ENCODE measurements at regions not wholly inside any gene's neighbourhood (a gene's known extent, or its start where the extent isn't known, plus 50 kb on each side); places are given as distances from the start of the nearest gene placed in this dataset.

GRCh38 chr21:23488245-23488644, 2119.0 kb downstream of the MRPL39 start:
- TF ChIP-seq CTCF (IDR thresholded peaks at IDR 0.05; ENCODE audit: low read depth, low read length), result no peak
- TF ChIP-seq EZH2phosphoT487 (IDR thresholded peaks at IDR 0.05; ENCODE audit: low read depth), result no peak

All from OCI-LY3 (cell line).